SH-SY5Y (cell line): ENCODE measurements at regions not wholly inside any gene's neighbourhood (a gene's known extent, or its start where the extent isn't known, plus 50 kb on each side); places are given as distances from the start of the nearest gene placed in this dataset.

Experiments
- GATA2 ChIP-seq: IDR thresholded peaks from 2 replicates; pipeline ENCODE4 v1.6.1; 2011; ENCODE audit warnings: mild to moderate bottlenecking, low read depth, low read length
- GATA3 ChIP-seq: IDR thresholded peaks from 2 replicates; pipeline ENCODE4 v1.6.1; 2011; ENCODE audit warnings: low read depth, mild to moderate bottlenecking, low read length, moderate library complexity

GRCh38 chr2:117257362-117257761 is 557.1 kb upstream of the DDX18 start:
- TF ChIP-seq GATA3, result no peak
- TF ChIP-seq GATA2, result no peak
